ENCODE measurements at regions not wholly inside any gene's neighbourhood (a gene's known extent, or its start where the extent isn't known, plus 50 kb on each side); places are given as distances from the start of the nearest gene placed in this dataset.

- no peak for TF ChIP-seq SP1 (IDR thresholded peaks at IDR 0.05)
- TF ChIP-seq ELF4 (IDR thresholded peaks at IDR 0.05): no peak
- no peak for TF ChIP-seq SUZ12 (IDR thresholded peaks at IDR 0.05)
- TF ChIP-seq BHLHE40 (IDR thresholded peaks at IDR 0.05; ENCODE audit: borderline replicate concordance): no peak
Measured at GRCh38 chr3:116969646-116970045, 260.1 kb downstream of the TUSC7 start.
